ENCODE measurements at regions not wholly inside any gene's neighbourhood (a gene's known extent, or its start where the extent isn't known, plus 50 kb on each side); places are given as distances from the start of the nearest gene placed in this dataset.

GRCh38 chr16:86846136-86846535 is 267.8 kb downstream of the FOXL1 start:
- intact Hi-C loops (cut with micrococcal nuclease), result no loop called here
- ATAC-seq (ENCODE audit: low read depth), result no peak
- POLR2A ChIA-PET, result no interaction called here
- H3K4me3 Mint-ChIP-seq, result no peak overlapping the region
- H3K27ac Mint-ChIP-seq, result no peak overlapping the region
- H3K9me3 Mint-ChIP-seq, result no peaks in the 10 kb centered on the region
- CTCF ChIA-PET, result no interaction called here
- H3K27me3 Mint-ChIP-seq, result no peaks in the 10 kb centered on the region
- TF ChIP-seq CTCF (IDR thresholded peaks at IDR 0.05), result no peak
- DNase-seq, result no peak
- H3K4me1 Mint-ChIP-seq, result no peaks in the 10 kb centered on the region
- H3K36me3 Mint-ChIP-seq (ENCODE audit: low read depth), result no peaks in the 10 kb centered on the region

GRCh38 chr16:86848821-86849220 is 270.5 kb downstream of the FOXL1 start:
- TF ChIP-seq CTCF (IDR thresholded peaks at IDR 0.05), result no peak
- no peaks in the 10 kb centered on the region for H3K9me3 Mint-ChIP-seq
- H3K4me3 Mint-ChIP-seq, result no peak overlapping the region
- H3K36me3 Mint-ChIP-seq (ENCODE audit: low read depth), result no peaks in the 10 kb centered on the region
- CTCF ChIA-PET, result no interaction called here
- no peaks in the 10 kb centered on the region for H3K27me3 Mint-ChIP-seq
- H3K27ac Mint-ChIP-seq, result no peak overlapping the region
- DNase-seq (no peak), ATAC-seq (ENCODE audit: low read depth) (no peak)
- POLR2A ChIA-PET, result no interaction called here
- intact Hi-C loops (cut with micrococcal nuclease), result no loop called here
- no peaks in the 10 kb centered on the region for H3K4me1 Mint-ChIP-seq

GRCh38 chr16:86850670-86851069 is 272.3 kb downstream of the FOXL1 start:
- H3K4me1 Mint-ChIP-seq, result no peaks in the 10 kb centered on the region
- no peak overlapping the region for H3K27ac Mint-ChIP-seq
- no peaks in the 10 kb centered on the region for H3K9me3 Mint-ChIP-seq
- POLR2A ChIA-PET, result no interaction called here
- ATAC-seq (ENCODE audit: low read depth) (no peak), DNase-seq (no peak)
- no peaks in the 10 kb centered on the region for H3K27me3 Mint-ChIP-seq
- H3K36me3 Mint-ChIP-seq (ENCODE audit: low read depth), result no peaks in the 10 kb centered on the region
- CTCF ChIA-PET, result no interaction called here
- intact Hi-C loops (cut with micrococcal nuclease), result no loop called here
- TF ChIP-seq CTCF (IDR thresholded peaks at IDR 0.05), result no peak
- no peak overlapping the region for H3K4me3 Mint-ChIP-seq

GRCh38 chr16:86852135-86852534 is 273.8 kb downstream of the FOXL1 start:
- H3K9me3 Mint-ChIP-seq, result no peaks in the 10 kb centered on the region
- no peaks in the 10 kb centered on the region for H3K4me1 Mint-ChIP-seq
- DNase-seq (no peak), ATAC-seq (ENCODE audit: low read depth) (no peak)
- no peak for TF ChIP-seq CTCF (IDR thresholded peaks at IDR 0.05)
- ChIA-PET CTCF (no interaction called here), POLR2A (no interaction called here)
- H3K4me3 Mint-ChIP-seq, result no peak overlapping the region
- H3K27ac Mint-ChIP-seq, result no peak overlapping the region
- H3K36me3 Mint-ChIP-seq (ENCODE audit: low read depth), result no peaks in the 10 kb centered on the region
- intact Hi-C loops (cut with micrococcal nuclease), result no loop called here
- H3K27me3 Mint-ChIP-seq, result no peaks in the 10 kb centered on the region

GRCh38 chr16:86854058-86854621 is 275.8 kb downstream of the FOXL1 start:
- ATAC-seq (ENCODE audit: low read depth), result no peak
- no peak overlapping the region for H3K4me3 Mint-ChIP-seq
- intact Hi-C loops (cut with micrococcal nuclease), result no loop called here
- TF ChIP-seq CTCF (IDR thresholded peaks at IDR 0.05), result no peak
- POLR2A ChIA-PET, result no interaction called here
- no peak for DNase-seq
- no peak overlapping the region for H3K27ac Mint-ChIP-seq
- H3K9me3 Mint-ChIP-seq, result no peaks in the 10 kb centered on the region
- H3K27me3 Mint-ChIP-seq, result no peaks in the 10 kb centered on the region
- no peaks in the 10 kb centered on the region for H3K36me3 Mint-ChIP-seq (ENCODE audit: low read depth)
- no peaks in the 10 kb centered on the region for H3K4me1 Mint-ChIP-seq
- CTCF ChIA-PET, result interaction anchor here (0.6 kb wide), 1 partner anchor 209 kb away, joined by 3 read pairs; no protein-coding TSS in a partner anchor

Measured in activated B cell treated with CpG ODN at 0.5 μM for 24 hours (primary cell).